ENCODE measurements at regions not wholly inside any gene's neighbourhood (a gene's known extent, or its start where the extent isn't known, plus 50 kb on each side); places are given as distances from the start of the nearest gene placed in this dataset.

- no peak for TF ChIP-seq FOSL1 (IDR thresholded peaks at IDR 0.05; ENCODE audit: low read depth)
- TF ChIP-seq CTCF (IDR thresholded peaks at IDR 0.05 in 2 of 3, conservative IDR thresholded peaks at IDR 0.05 in 1 of 3; ENCODE audit: borderline replicate concordance in 1 of 3, insufficient read depth in 1 of 3, low read depth in 2 of 3, low read length in 2 of 3), result no peak
- TF ChIP-seq RAD21 (IDR thresholded peaks at IDR 0.05; ENCODE audit: low read depth), result no peak
- no peak for TF ChIP-seq POLR2A (IDR thresholded peaks at IDR 0.05; ENCODE audit: borderline replicate concordance, extremely low read depth, insufficient read depth, insufficient read length)
- TF ChIP-seq REST (IDR thresholded peaks at IDR 0.05; ENCODE audit: low read depth), result no peak
- TF ChIP-seq EZH2 (IDR thresholded peaks at IDR 0.05), result no peak
- TF ChIP-seq ZNF274 (IDR thresholded peaks at IDR 0.05; ENCODE audit: low read depth, low read length), result no peak
Observed at GRCh38 chr2:204359076-204359475, 186.2 kb upstream of the PARD3B start.
